ENCODE measurements at regions not wholly inside any gene's neighbourhood (a gene's known extent, or its start where the extent isn't known, plus 50 kb on each side); places are given as distances from the start of the nearest gene placed in this dataset.

- DNase-seq (ENCODE audit: low read depth in 2 of 2): no peak
Observed at GRCh38 chr14:66351310-66351709, 134.9 kb upstream of the CCDC196 start.

- DNase-seq (ENCODE audit: low read depth in 2 of 2): no peak
Observed at GRCh38 chr14:66359500-66359899, 126.7 kb upstream of the CCDC196 start.

GRCh38 chr14:66360366-66360926, 125.7 kb upstream of the CCDC196 start:
- DNase-seq (ENCODE audit: low read depth in 2 of 2): no peak

DNA sequence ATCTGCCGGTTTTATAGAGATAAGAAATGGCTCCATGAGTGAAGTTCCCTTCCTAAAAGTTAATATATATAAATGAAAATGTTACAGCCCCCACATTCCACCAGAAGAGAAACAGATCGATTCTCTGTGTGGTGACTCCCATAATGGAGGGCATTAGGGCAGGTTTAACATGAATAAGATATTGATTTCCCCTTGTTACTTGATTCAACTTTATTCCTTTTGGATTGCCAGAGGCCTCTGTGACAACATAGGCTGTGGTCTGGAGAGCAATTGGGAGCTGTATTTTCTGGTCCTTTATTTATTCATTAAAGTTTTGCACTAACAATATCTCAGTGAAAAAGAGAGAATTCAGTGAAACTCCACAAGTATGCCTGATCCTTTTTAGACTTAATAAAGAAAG, 125.2 kb upstream of the CCDC196 start:
- DNase-seq (ENCODE audit: low read depth in 2 of 2): no peak

- no peak for DNase-seq (ENCODE audit: low read depth in 2 of 2)
Observed at GRCh38 chr14:66365388-66365787, 120.8 kb upstream of the CCDC196 start.

GRCh38 chr14:66369157-66369697, 116.9 kb upstream of the CCDC196 start:
- no peak for DNase-seq (ENCODE audit: low read depth in 2 of 2)

GRCh38 chr14:66371776-66372175, 114.4 kb upstream of the CCDC196 start:
- no peak for DNase-seq (ENCODE audit: low read depth in 2 of 2)

GRCh38 chr14:66375046-66375964, 110.9 kb upstream of the CCDC196 start:
- DNase-seq (ENCODE audit: low read depth in 2 of 2): no peak

GRCh38 chr14:66377574-66377973, 108.6 kb upstream of the CCDC196 start:
- no peak for DNase-seq (ENCODE audit: low read depth in 2 of 2)

GRCh38 chr14:66378712-66379505, 107.3 kb upstream of the CCDC196 start:
- no peak for DNase-seq (ENCODE audit: low read depth in 2 of 2)

GRCh38 chr14:66380143-66380542, 106.0 kb upstream of the CCDC196 start:
- no peak for DNase-seq (ENCODE audit: low read depth in 2 of 2)

- no peak for DNase-seq (ENCODE audit: low read depth in 2 of 2)
Observed at GRCh38 chr14:66381755-66382154, 104.4 kb upstream of the CCDC196 start.

DNA sequence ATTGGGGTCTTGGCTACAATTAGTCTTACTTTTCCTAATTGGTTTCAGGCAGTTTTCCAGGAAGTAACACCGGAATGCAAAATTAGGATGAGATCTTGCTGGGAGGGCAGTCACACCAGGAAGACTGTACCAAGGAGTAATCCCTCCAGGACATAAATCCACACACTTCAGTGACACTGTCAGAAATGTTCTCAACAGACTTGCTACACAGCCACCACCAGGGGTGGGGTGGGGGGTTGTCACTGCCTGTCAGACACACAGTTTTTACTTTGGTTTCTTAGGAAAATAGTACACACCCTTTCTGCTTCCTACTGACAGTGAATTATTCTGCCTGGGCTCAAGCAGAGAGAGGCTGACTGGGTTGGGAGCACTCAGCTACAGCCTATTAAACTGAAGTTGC, 102.9 kb upstream of the CCDC196 start:
- no peak for DNase-seq (ENCODE audit: low read depth in 2 of 2)

GRCh38 chr14:66383771-66384170, 102.4 kb upstream of the CCDC196 start:
- DNase-seq (ENCODE audit: low read depth in 2 of 2): no peak

DNA sequence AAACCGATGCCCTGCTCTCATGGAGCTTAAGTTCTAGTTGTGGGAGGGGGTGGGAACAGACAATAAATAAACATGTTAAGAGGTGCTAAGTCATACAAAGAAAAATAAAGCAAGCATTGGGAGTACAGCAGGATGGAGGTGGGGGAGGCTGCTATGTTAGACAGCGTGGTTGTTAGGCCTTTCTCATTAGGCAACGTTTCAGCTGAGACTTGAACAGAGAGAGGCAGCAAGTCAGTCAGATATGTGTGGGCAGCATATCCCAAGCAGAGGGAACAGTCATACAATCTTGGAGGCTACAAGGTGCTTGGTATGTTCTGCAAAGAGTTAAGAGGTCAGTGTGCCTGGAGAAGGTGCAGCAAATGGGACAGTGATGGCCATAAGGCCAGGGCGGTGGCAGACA, 97.7 kb upstream of the CCDC196 start:
- DNase-seq (ENCODE audit: low read depth in 2 of 2): no peak

- no peak for DNase-seq (ENCODE audit: low read depth in 2 of 2)
Observed at GRCh38 chr14:66389481-66389880, 96.7 kb upstream of the CCDC196 start.

DNA sequence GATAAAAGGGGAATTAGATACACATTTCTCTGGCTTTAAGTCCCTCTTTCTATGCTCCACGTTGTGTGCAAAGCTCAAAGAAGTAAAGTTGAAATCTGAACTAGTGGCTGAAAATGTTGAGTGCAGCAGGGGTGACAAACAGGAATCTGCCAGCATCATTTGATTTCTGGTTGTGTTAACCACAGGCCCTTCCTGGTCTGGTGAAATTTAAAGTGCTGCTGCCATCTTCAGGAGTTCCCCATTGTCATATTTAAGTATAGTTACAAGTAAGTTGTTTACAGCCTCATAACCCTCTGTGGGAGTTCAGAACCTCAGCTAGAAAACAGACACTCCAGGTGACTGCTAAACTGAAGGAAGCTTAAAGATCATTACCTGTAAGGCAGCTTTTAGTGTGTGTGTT, 90.9 kb upstream of the CCDC196 start:
- DNase-seq (ENCODE audit: low read depth in 2 of 2): no peak

DNA sequence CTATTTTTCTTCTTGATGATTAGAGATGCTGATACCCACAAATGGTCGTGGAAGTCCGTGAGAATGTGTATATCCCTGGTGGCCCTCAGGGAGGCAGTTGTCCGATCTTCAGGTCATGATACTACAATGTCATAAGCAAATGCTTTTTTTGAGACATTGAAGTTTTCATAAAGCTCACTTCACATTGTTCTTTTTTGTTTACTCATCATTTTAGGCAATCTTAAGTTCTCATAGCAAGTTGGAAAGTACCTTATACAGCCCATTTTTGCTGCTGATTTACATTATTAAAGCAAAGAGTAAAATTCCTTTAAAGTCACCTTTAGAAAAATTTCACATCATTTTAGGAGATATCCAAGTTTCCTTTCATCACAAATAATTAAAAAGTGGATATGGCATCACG, 90.0 kb upstream of the CCDC196 start:
- no peak for DNase-seq (ENCODE audit: low read depth in 2 of 2)

GRCh38 chr14:66398437-66398836, 87.7 kb upstream of the CCDC196 start:
- no peak for DNase-seq (ENCODE audit: low read depth in 2 of 2)

DNA sequence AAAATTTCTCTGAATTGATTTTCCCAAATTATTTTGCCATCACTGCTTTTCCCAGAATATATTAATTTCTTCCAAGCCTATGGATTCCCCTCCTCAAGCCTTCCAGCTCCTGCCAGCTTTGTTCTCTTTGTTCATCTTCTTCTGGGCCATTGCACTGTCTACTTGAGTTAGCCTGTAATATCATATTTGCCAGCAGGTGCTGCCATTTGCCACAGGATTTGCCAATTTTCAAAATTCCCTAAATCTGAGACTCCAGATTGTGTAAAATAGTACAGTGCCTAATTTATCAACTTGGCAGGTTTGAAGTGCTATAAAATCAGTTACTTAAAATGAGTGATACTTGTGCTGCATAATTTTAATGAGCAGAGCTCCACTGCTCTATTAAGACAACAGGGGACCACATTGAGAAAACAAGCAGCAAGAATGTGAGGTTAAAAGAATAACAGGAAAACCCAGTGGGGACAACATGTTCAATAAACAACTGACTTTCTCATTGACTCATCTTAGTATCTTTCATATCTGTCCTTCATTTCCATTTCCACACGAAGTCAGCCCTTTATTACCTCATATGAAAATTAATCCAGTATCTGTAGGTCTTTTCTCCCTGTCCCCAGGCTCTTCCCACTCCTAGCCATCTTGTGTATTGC, 84.6 kb upstream of the CCDC196 start:
- no peak for DNase-seq (ENCODE audit: low read depth in 2 of 2)

DNA sequence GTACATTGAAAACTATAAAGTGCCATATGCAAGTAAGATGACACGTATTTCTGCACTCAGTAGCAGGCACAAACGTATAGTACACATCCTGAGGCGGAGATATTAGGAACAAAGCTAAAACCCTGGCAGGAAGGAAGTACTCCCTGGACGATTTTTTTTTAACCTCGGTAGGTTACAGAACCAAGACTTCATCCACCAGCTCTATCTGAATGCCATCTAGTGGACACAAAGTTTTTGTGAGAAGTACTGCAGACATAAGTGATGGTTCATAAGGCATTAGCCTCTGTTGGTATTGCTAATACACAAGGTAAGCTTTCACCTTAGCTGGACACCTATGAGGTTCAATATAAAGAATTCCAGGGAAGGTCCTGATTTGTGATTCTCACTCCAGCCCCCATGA, 83.0 kb upstream of the CCDC196 start:
- no peak for DNase-seq (ENCODE audit: low read depth in 2 of 2)

GRCh38 chr14:66404051-66404545, 82.1 kb upstream of the CCDC196 start:
- no peak for DNase-seq (ENCODE audit: low read depth in 2 of 2)

All from stimulated activated CD8-positive, alpha-beta memory T cell treated with anti-CD3 and anti-CD28 coated beads, Interleukin-7, amount 100 ng/mL, for 4 hours (primary cell).